GM12873 (cell line): ENCODE measurements at regions not wholly inside any gene's neighbourhood (a gene's known extent, or its start where the extent isn't known, plus 50 kb on each side); places are given as distances from the start of the nearest gene placed in this dataset.
A peak's percentile ranks its signal among the peaks of the same experiment; 100 is the strongest.

Experiments used
- CTCF ChIP-seq: IDR thresholded peaks from 2 replicates; pipeline ENCODE4 v1.5.1; 2012; ENCODE audit warnings: low read depth, mild to moderate bottlenecking, moderate library complexity, low read length, control low read depth; ENCODE audit not compliant: insufficient read depth; ENCODE audit errors: missing control alignments

DNA sequence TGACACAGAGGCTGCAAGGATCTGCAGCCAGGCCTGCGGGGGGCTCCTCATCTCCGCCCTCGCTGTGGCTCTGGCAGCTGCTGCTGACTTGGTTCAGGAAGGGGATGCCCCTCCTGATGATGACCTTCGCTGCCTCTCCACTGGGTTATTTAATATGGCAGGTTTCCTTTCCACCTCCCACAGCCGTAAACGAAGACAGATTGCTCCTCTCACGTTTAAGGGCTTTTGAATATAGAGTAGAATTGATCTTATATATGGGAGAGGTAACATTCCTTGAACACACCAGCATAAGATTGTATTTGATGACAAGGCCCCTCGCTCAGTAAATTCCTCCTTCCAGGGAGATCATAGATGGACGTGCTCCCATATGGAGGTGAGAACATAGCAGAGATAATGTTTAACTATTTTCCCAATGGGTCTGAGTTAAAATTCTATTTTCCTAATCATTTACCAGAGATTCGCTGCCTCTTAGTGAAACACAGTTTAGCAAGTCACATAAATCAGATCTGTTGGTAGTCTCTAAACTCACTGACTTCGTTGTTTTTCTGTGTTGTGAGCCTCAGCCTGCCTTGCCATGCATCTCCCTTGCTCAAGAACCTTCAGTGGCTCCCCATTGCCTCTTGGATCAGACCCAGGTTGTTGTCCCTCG is 88.5 kb upstream of the AJAP1 start:
- no peak for TF ChIP-seq CTCF

GRCh38 chr1:4571263-4571662 is 83.1 kb upstream of the AJAP1 start:
- TF ChIP-seq CTCF = no peak

DNA sequence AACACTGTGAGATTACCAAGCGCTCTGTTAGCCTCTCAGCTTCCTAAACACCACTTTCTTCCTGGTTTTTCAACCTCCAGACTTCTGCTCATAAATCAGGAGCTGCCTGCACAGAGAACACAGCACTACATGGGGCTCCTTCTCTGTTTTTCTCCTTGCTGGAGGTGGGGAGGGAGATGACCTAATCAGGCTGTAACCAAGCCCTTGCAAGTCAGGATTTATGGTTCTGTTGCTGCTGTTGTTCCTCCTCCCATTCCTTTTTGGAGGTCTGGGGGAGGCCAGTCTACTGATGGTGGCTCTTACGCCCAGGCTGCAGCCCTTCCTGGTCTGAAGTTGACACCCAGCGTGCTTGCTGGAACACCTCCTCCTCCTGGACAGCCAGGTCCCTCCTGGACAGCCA is 80.9 kb upstream of the AJAP1 start:
- no peak for TF ChIP-seq CTCF

DNA sequence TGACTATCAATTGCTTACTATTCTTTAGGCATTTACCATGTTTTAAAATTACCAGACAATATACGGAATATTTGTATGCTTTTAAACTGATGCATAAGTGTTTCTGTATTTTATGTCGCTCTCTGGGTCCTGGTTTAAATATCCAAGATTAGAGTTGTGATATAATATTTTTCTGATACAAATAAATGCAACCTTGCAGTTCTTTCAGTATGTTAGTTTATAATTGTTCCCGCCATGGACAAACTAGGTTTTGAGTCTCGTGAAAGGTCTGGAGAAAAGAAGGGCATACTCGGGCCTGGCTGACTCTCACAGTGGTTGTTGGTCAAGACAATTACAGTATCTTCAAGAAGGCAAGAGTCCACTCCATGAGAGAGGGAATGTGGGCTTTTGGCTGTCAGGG is 72.6 kb upstream of the AJAP1 start:
- TF ChIP-seq CTCF = no peak

- TF ChIP-seq CTCF = no peak
These were observed 70.0 kb upstream of the AJAP1 start for GRCh38 chr1:4584449-4584848.

DNA sequence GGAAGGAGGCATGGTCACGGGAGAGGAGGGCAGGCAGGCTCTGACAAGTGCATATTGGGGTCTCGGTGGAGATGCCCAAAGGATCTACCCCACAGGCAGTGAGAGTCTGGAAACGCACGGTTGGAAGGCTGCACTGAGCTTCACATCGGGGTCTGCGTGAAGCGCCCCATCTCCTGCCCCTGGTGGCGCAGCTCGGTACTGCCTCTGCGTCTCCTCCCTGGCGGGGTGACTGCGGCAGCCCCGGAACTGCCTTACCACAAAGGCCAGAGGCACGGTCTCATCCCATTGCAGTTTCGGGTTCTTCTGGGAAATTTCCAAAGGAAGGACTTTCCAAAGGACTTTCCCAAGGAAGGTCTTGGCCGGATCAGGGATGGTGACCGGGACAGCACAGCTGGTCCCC is 69.2 kb upstream of the AJAP1 start:
- peak; percentile 96 for TF ChIP-seq CTCF

GRCh38 chr1:4585705-4586104 is 68.7 kb upstream of the AJAP1 start:
- no peak for TF ChIP-seq CTCF
